HG02588 (cell line): ENCODE measurements at regions not wholly inside any gene's neighbourhood (a gene's known extent, or its start where the extent isn't known, plus 50 kb on each side); places are given as distances from the start of the nearest gene placed in this dataset.

Experiments
- ATAC-seq: cut with Tn5 transposase; IDR thresholded peaks from one replicate; pipeline ENCODE4 v1.9.1; 2021; ENCODE audit warnings: mild to moderate bottlenecking, moderate library complexity; ENCODE audit not compliant: unreplicated experiment

- ATAC-seq: no peak
Observed at GRCh38 chr1:79082233-79082632, 75.7 kb upstream of the ADGRL4 start.

- no peak for ATAC-seq
Observed at GRCh38 chr1:79079770-79080169, 73.2 kb upstream of the ADGRL4 start.

- no peak for ATAC-seq
Observed at GRCh38 chr1:79074975-79075374, 68.4 kb upstream of the ADGRL4 start.

- ATAC-seq: no peak
Observed at GRCh38 chr1:79069828-79070227, 63.3 kb upstream of the ADGRL4 start.

GRCh38 chr1:79059341-79059740 lies 52.8 kb upstream of the ADGRL4 start:
- ATAC-seq: no peak
